ENCODE measurements at regions not wholly inside any gene's neighbourhood (a gene's known extent, or its start where the extent isn't known, plus 50 kb on each side); places are given as distances from the start of the nearest gene placed in this dataset.

- no peak for DNase-seq
- Mint-ChIP-seq H3K4me3 (no peak overlapping the region), H3K9me3 (no peaks in the 10 kb centered on the region), H3K27ac (no peak overlapping the region), H3K27me3 (ENCODE audit: low read depth) (no peaks in the 10 kb centered on the region), H3K4me1 (ENCODE audit: low read depth) (no peaks in the 10 kb centered on the region), H3K36me3 (ENCODE audit: low read depth) (no peaks in the 10 kb centered on the region)
- CTCF ChIA-PET: no interaction called here
- intact Hi-C loops (cut with micrococcal nuclease): no loop called here
These were observed 1126.1 kb downstream of the KCNT2 start for GRCh38 chr1:195482137-195482536.

- intact Hi-C loops (cut with micrococcal nuclease): no loop called here
- no peaks in the 10 kb centered on the region for H3K36me3 Mint-ChIP-seq (ENCODE audit: low read depth)
- H3K27me3 Mint-ChIP-seq (ENCODE audit: low read depth): no peaks in the 10 kb centered on the region
- no peak overlapping the region for H3K4me3 Mint-ChIP-seq
- H3K27ac Mint-ChIP-seq: no peak overlapping the region
- DNase-seq: no peak
- no peaks in the 10 kb centered on the region for H3K4me1 Mint-ChIP-seq (ENCODE audit: low read depth)
- CTCF ChIA-PET: no interaction called here
- H3K9me3 Mint-ChIP-seq: no peaks in the 10 kb centered on the region
These were observed 1126.9 kb downstream of the KCNT2 start for GRCh38 chr1:195481293-195481692.

GRCh38 chr1:195475568-195475967 lies 1132.7 kb downstream of the KCNT2 start:
- H3K36me3 Mint-ChIP-seq (ENCODE audit: low read depth): no peaks in the 10 kb centered on the region
- no peaks in the 10 kb centered on the region for H3K4me1 Mint-ChIP-seq (ENCODE audit: low read depth)
- no peak overlapping the region for H3K4me3 Mint-ChIP-seq
- CTCF ChIA-PET: no interaction called here
- DNase-seq: no peak
- H3K27ac Mint-ChIP-seq: no peak overlapping the region
- no peaks in the 10 kb centered on the region for H3K27me3 Mint-ChIP-seq (ENCODE audit: low read depth)
- H3K9me3 Mint-ChIP-seq: peaks cover 5% of the 10 kb centered on the region
- intact Hi-C loops (cut with micrococcal nuclease): no loop called here

- H3K9me3 Mint-ChIP-seq: peaks cover 5% of the 10 kb centered on the region
- H3K4me3 Mint-ChIP-seq: no peak overlapping the region
- intact Hi-C loops (cut with micrococcal nuclease): no loop called here
- no peaks in the 10 kb centered on the region for H3K36me3 Mint-ChIP-seq (ENCODE audit: low read depth)
- DNase-seq: no peak
- no peaks in the 10 kb centered on the region for H3K4me1 Mint-ChIP-seq (ENCODE audit: low read depth)
- CTCF ChIA-PET: no interaction called here
- H3K27me3 Mint-ChIP-seq (ENCODE audit: low read depth): no peaks in the 10 kb centered on the region
- no peak overlapping the region for H3K27ac Mint-ChIP-seq
These were observed 1135.9 kb downstream of the KCNT2 start for GRCh38 chr1:195472291-195472690.

- intact Hi-C loops (cut with micrococcal nuclease): no loop called here
- Mint-ChIP-seq H3K4me1 (ENCODE audit: low read depth) (no peaks in the 10 kb centered on the region), H3K4me3 (no peak overlapping the region), H3K27me3 (ENCODE audit: low read depth) (no peaks in the 10 kb centered on the region), H3K9me3 (peaks cover 3% of the 10 kb centered on the region), H3K27ac (no peak overlapping the region), H3K36me3 (ENCODE audit: low read depth) (no peaks in the 10 kb centered on the region)
- no peak for DNase-seq
- CTCF ChIA-PET: no interaction called here
These were observed 1141.6 kb downstream of the KCNT2 start for GRCh38 chr1:195466639-195467038.

- no peaks in the 10 kb centered on the region for H3K27me3 Mint-ChIP-seq (ENCODE audit: low read depth)
- intact Hi-C loops (cut with micrococcal nuclease): no loop called here
- H3K4me3 Mint-ChIP-seq: no peak overlapping the region
- peaks cover 3% of the 10 kb centered on the region for H3K9me3 Mint-ChIP-seq
- CTCF ChIA-PET: no interaction called here
- H3K27ac Mint-ChIP-seq: no peak overlapping the region
- H3K4me1 Mint-ChIP-seq (ENCODE audit: low read depth): no peaks in the 10 kb centered on the region
- DNase-seq: no peak
- H3K36me3 Mint-ChIP-seq (ENCODE audit: low read depth): no peaks in the 10 kb centered on the region
These were observed 1145.6 kb downstream of the KCNT2 start for GRCh38 chr1:195462646-195463045.

GRCh38 chr1:195462152-195462551 lies 1146.1 kb downstream of the KCNT2 start:
- H3K27me3 Mint-ChIP-seq (ENCODE audit: low read depth): no peaks in the 10 kb centered on the region
- peaks cover 3% of the 10 kb centered on the region for H3K9me3 Mint-ChIP-seq
- CTCF ChIA-PET: no interaction called here
- intact Hi-C loops (cut with micrococcal nuclease): no loop called here
- no peaks in the 10 kb centered on the region for H3K36me3 Mint-ChIP-seq (ENCODE audit: low read depth)
- no peak for DNase-seq
- no peak overlapping the region for H3K4me3 Mint-ChIP-seq
- H3K4me1 Mint-ChIP-seq (ENCODE audit: low read depth): no peaks in the 10 kb centered on the region
- no peak overlapping the region for H3K27ac Mint-ChIP-seq

GRCh38 chr1:195458365-195458764 lies 1149.9 kb downstream of the KCNT2 start:
- no peak for DNase-seq
- intact Hi-C loops (cut with micrococcal nuclease): no loop called here
- Mint-ChIP-seq H3K27ac (no peak overlapping the region), H3K4me3 (no peak overlapping the region), H3K36me3 (ENCODE audit: low read depth) (no peaks in the 10 kb centered on the region), H3K9me3 (peaks cover 5% of the 10 kb centered on the region), H3K27me3 (ENCODE audit: low read depth) (no peaks in the 10 kb centered on the region), H3K4me1 (ENCODE audit: low read depth) (no peaks in the 10 kb centered on the region)
- CTCF ChIA-PET: no interaction called here

- CTCF ChIA-PET: no interaction called here
- H3K27ac Mint-ChIP-seq: no peak overlapping the region
- H3K36me3 Mint-ChIP-seq (ENCODE audit: low read depth): no peaks in the 10 kb centered on the region
- no peak for DNase-seq
- H3K9me3 Mint-ChIP-seq: peaks cover 12% of the 10 kb centered on the region
- H3K27me3 Mint-ChIP-seq (ENCODE audit: low read depth): no peaks in the 10 kb centered on the region
- intact Hi-C loops (cut with micrococcal nuclease): no loop called here
- no peak overlapping the region for H3K4me3 Mint-ChIP-seq
- H3K4me1 Mint-ChIP-seq (ENCODE audit: low read depth): no peaks in the 10 kb centered on the region
These were observed 1157.4 kb downstream of the KCNT2 start for GRCh38 chr1:195450794-195451193.

GRCh38 chr1:195439661-195440060 lies 1168.6 kb downstream of the KCNT2 start:
- no peaks in the 10 kb centered on the region for H3K4me1 Mint-ChIP-seq (ENCODE audit: low read depth)
- H3K27me3 Mint-ChIP-seq (ENCODE audit: low read depth): no peaks in the 10 kb centered on the region
- CTCF ChIA-PET: no interaction called here
- no peaks in the 10 kb centered on the region for H3K36me3 Mint-ChIP-seq (ENCODE audit: low read depth)
- no peak overlapping the region for H3K4me3 Mint-ChIP-seq
- H3K27ac Mint-ChIP-seq: no peak overlapping the region
- intact Hi-C loops (cut with micrococcal nuclease): no loop called here
- no peak for DNase-seq
- no peaks in the 10 kb centered on the region for H3K9me3 Mint-ChIP-seq

- H3K36me3 Mint-ChIP-seq (ENCODE audit: low read depth): no peaks in the 10 kb centered on the region
- H3K4me3 Mint-ChIP-seq: no peak overlapping the region
- H3K9me3 Mint-ChIP-seq: no peaks in the 10 kb centered on the region
- no peaks in the 10 kb centered on the region for H3K27me3 Mint-ChIP-seq (ENCODE audit: low read depth)
- H3K27ac Mint-ChIP-seq: no peak overlapping the region
- H3K4me1 Mint-ChIP-seq (ENCODE audit: low read depth): no peaks in the 10 kb centered on the region
- no peak for DNase-seq
- CTCF ChIA-PET: no interaction called here
- intact Hi-C loops (cut with micrococcal nuclease): no loop called here
These were observed 1173.6 kb downstream of the KCNT2 start for GRCh38 chr1:195434566-195435203.

GRCh38 chr1:195430826-195431225 lies 1177.4 kb downstream of the KCNT2 start:
- Mint-ChIP-seq H3K27ac (no peak overlapping the region), H3K36me3 (ENCODE audit: low read depth) (no peaks in the 10 kb centered on the region), H3K9me3 (peaks cover 2% of the 10 kb centered on the region), H3K4me1 (ENCODE audit: low read depth) (no peaks in the 10 kb centered on the region), H3K4me3 (no peak overlapping the region), H3K27me3 (ENCODE audit: low read depth) (no peaks in the 10 kb centered on the region)
- CTCF ChIA-PET: no interaction called here
- DNase-seq: no peak
- intact Hi-C loops (cut with micrococcal nuclease): no loop called here

GRCh38 chr1:195428927-195429326 lies 1179.3 kb downstream of the KCNT2 start:
- CTCF ChIA-PET: no interaction called here
- H3K27me3 Mint-ChIP-seq (ENCODE audit: low read depth): no peaks in the 10 kb centered on the region
- no peak overlapping the region for H3K27ac Mint-ChIP-seq
- no peak overlapping the region for H3K4me3 Mint-ChIP-seq
- peaks cover 2% of the 10 kb centered on the region for H3K9me3 Mint-ChIP-seq
- H3K4me1 Mint-ChIP-seq (ENCODE audit: low read depth): no peaks in the 10 kb centered on the region
- DNase-seq: no peak
- H3K36me3 Mint-ChIP-seq (ENCODE audit: low read depth): no peaks in the 10 kb centered on the region
- intact Hi-C loops (cut with micrococcal nuclease): no loop called here

GRCh38 chr1:195415584-195415983 lies 1192.7 kb downstream of the KCNT2 start:
- intact Hi-C loops (cut with micrococcal nuclease): no loop called here
- H3K36me3 Mint-ChIP-seq (ENCODE audit: low read depth): no peaks in the 10 kb centered on the region
- no peaks in the 10 kb centered on the region for H3K27me3 Mint-ChIP-seq (ENCODE audit: low read depth)
- CTCF ChIA-PET: no interaction called here
- H3K9me3 Mint-ChIP-seq: no peaks in the 10 kb centered on the region
- DNase-seq: no peak
- H3K4me1 Mint-ChIP-seq (ENCODE audit: low read depth): no peaks in the 10 kb centered on the region
- no peak overlapping the region for H3K4me3 Mint-ChIP-seq
- no peak overlapping the region for H3K27ac Mint-ChIP-seq
